ENCODE measurements at regions not wholly inside any gene's neighbourhood (a gene's known extent, or its start where the extent isn't known, plus 50 kb on each side); places are given as distances from the start of the nearest gene placed in this dataset.

- DNase-seq (ENCODE audit: insufficient read length, low spot score) (no peak), FAIRE-seq (peak; percentile 15)
- TF ChIP-seq POLR2A (IDR thresholded peaks at IDR 0.05; ENCODE audit: low read depth, low read length): no peak
Observed at GRCh38 chr13:74678308-74678965, 544.2 kb upstream of the KLF12 start.

GRCh38 chr13:74675972-74676371 lies 541.8 kb upstream of the KLF12 start:
- FAIRE-seq (no peak), DNase-seq (ENCODE audit: insufficient read length, low spot score) (no peak)
- TF ChIP-seq POLR2A (IDR thresholded peaks at IDR 0.05; ENCODE audit: low read depth, low read length): no peak

- DNase-seq (ENCODE audit: insufficient read length, low spot score) (no peak), FAIRE-seq (no peak)
- TF ChIP-seq POLR2A (IDR thresholded peaks at IDR 0.05; ENCODE audit: low read depth, low read length): no peak
Observed at GRCh38 chr13:74675182-74675581, 541.0 kb upstream of the KLF12 start.

DNA sequence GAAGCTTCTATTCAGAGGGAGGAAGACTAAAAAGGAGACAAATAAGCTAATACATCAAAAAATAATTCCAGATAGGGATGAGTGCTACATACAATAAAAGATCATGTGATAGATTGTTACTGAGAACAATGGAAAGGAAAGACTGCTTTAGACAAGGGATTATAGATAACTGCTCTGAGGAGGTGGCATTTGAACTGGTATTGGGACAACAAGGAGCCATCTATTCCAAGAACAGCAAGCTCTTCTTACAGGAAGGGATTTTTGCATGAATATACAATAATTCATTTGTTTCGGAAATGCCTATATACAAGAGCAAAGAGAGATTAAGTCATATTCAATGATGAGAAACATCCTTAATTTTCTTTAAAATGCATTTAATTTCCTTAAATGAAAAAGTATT lies 540.5 kb upstream of the KLF12 start:
- FAIRE-seq (no peak), DNase-seq (ENCODE audit: insufficient read length, low spot score) (no peak)
- no peak for TF ChIP-seq POLR2A (IDR thresholded peaks at IDR 0.05; ENCODE audit: low read depth, low read length)

DNA sequence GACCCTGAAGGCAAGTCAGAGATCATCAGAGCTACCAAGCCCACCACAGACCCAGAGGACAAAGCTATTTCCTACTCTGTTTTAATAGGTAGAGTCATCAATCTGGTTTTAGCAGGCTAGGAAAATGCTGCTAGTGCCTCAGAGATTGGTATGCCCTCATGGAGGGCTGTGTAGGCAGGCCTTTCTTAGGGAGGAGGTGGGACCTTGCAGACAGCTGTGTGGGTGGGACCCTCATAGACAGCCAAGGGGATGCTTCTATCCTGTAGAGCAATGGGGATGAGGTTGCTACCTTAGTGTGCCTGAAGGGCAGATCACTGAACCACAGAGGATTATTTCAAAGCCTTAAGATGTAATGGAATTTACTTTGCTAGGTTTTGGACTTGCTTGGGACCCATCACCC lies 534.9 kb upstream of the KLF12 start:
- DNase-seq (ENCODE audit: insufficient read length, low spot score) (no peak), FAIRE-seq (no peak)
- no peak for TF ChIP-seq POLR2A (IDR thresholded peaks at IDR 0.05; ENCODE audit: low read depth, low read length)

DNA sequence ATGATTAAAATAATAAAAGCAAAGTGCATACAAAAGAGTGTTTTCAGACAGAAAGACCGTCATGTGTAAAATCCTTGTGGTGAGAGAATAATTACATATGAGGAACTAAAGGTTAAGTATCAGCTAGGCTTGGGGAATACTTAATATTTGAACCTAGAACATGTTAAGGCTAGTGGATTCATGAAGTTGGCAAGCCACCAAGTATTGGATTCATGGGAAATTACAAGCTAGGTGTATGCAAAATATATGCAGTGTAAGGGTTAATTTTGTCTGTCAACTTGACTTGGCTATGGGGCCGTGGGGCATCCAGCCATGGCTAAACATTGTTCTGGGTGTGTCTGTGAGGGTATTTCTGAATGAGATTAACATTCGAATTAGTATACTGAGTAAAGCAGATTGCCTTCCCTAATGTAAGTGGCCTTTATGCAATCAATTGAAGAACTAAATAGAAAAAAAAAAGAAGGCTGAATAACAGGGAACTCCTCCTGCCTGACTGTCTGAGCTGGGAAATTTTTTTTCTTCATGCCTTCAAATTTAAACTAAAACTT lies 533.5 kb upstream of the KLF12 start:
- FAIRE-seq: no peak
- no peak for TF ChIP-seq POLR2A (IDR thresholded peaks at IDR 0.05; ENCODE audit: low read depth, low read length)
- DNase-seq (ENCODE audit: insufficient read length, low spot score): no peak

- no peak for FAIRE-seq
- no peak for DNase-seq (ENCODE audit: insufficient read length, low spot score)
Observed at GRCh38 chr13:74662905-74663304, 528.7 kb upstream of the KLF12 start.

DNA sequence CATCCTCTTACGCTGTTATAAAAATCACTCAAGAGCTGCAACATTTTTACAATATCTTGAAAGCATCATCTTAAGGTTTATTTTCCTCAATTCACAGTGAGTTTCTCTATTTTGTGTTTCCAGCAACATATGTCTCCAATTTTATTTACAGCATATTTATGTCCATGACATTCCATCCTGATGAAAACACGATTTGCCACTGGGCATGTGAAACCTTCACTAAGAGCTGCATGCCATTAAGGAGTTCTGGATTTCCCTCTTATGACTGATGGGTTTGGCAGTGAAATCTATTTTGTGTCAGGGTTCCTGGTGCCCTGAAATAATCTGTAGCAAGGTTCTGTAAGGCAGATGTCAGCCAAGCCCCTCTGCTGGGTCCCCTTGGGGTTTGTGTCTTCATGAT lies 527.6 kb upstream of the KLF12 start:
- DNase-seq (ENCODE audit: insufficient read length, low spot score): no peak
- no peak for TF ChIP-seq POLR2A (IDR thresholded peaks at IDR 0.05; ENCODE audit: low read depth, low read length)
- FAIRE-seq: no peak

More at GRCh38 chr13:74662905-74663304, 528.7 kb upstream of the KLF12 start:
- TF ChIP-seq POLR2A (IDR thresholded peaks at IDR 0.05; ENCODE audit: low read depth, low read length): no peak

- TF ChIP-seq POLR2A (IDR thresholded peaks at IDR 0.05; ENCODE audit: low read depth, low read length): no peak
- FAIRE-seq (no peak), DNase-seq (ENCODE audit: insufficient read length, low spot score) (no peak)
Observed at GRCh38 chr13:74657765-74658164, 523.6 kb upstream of the KLF12 start.

DNA sequence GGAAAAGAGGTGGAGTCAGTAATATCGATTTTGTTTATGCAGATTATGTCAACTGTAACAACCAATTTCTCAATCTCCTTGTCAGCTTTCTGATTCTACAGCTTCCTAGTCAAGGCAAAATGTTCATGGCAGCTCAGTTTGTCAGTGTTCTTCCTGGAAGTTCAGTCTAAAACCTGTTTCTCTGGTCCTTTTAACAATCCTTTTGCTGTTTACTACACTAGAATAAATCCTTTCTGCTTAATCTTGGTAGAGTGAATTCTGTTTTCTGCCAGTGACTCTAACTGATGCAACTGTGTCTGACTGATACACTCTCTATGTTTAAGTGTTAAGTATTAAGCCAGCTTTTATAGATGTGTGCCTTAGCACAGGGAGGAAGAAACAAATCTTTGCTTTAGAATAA lies 516.9 kb upstream of the KLF12 start:
- DNase-seq (ENCODE audit: insufficient read length, low spot score): no peak
- no peak for FAIRE-seq
- TF ChIP-seq POLR2A (IDR thresholded peaks at IDR 0.05; ENCODE audit: low read depth, low read length): no peak

- FAIRE-seq: no peak
Observed at GRCh38 chr13:74647991-74648390, 513.8 kb upstream of the KLF12 start.

DNA sequence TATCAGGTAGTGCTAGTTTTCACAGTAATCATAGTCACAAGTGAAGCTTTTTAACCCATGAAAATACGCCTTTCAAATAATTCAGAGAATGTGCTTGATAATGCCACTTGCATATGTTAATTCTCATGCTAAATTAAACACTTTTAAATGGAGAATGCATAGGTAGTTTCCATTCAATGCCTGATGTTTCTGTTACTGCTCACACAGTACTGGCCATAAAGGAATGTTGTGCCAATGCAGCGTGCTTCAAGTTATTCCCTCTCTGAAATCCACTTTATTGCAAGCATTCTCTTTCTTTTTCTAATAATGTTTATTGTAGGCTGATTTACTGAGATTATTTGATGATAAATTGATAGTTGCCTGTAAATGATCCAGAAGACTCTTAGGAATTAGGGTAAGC lies 513.0 kb upstream of the KLF12 start:
- DNase-seq (ENCODE audit: insufficient read length, low spot score): no peak
- no peak for FAIRE-seq
- no peak for TF ChIP-seq POLR2A (IDR thresholded peaks at IDR 0.05; ENCODE audit: low read depth, low read length)

More at GRCh38 chr13:74647991-74648390, 513.8 kb upstream of the KLF12 start:
- TF ChIP-seq POLR2A (IDR thresholded peaks at IDR 0.05; ENCODE audit: low read depth, low read length): no peak
- DNase-seq (ENCODE audit: insufficient read length, low spot score): no peak

DNA sequence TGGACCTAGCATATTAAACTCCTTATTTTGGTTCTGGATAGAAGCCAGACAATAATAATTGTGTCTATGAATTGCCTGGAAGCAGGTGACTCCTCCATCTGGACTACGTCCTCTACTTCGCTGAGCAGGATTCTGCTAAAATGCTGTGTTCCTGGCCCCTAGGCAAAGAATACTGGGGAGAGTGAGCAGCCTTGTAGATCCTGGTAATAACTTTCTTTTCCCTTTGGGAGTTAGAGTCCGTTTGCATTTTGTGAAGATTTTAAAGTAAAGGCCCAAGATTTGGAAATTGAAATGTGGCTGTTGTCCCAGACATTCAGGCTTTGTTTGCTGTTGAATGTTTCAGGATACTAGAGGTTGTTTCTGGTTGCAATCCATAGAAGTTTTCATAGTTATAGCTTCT lies 511.9 kb upstream of the KLF12 start:
- no peak for TF ChIP-seq POLR2A (IDR thresholded peaks at IDR 0.05; ENCODE audit: low read depth, low read length)
- DNase-seq (ENCODE audit: insufficient read length, low spot score): no peak
- no peak for FAIRE-seq

GRCh38 chr13:74645586-74645985 lies 511.4 kb upstream of the KLF12 start:
- FAIRE-seq: no peak
- no peak for TF ChIP-seq POLR2A (IDR thresholded peaks at IDR 0.05; ENCODE audit: low read depth, low read length)

GRCh38 chr13:74644229-74644628 lies 510.0 kb upstream of the KLF12 start:
- TF ChIP-seq POLR2A (IDR thresholded peaks at IDR 0.05; ENCODE audit: low read depth, low read length): no peak

More at GRCh38 chr13:74645586-74645985, 511.4 kb upstream of the KLF12 start:
- DNase-seq (ENCODE audit: insufficient read length, low spot score): no peak

More at GRCh38 chr13:74644229-74644628, 510.0 kb upstream of the KLF12 start:
- no peak for FAIRE-seq
- DNase-seq (ENCODE audit: insufficient read length, low spot score): no peak
